HepG2 (cell line): ENCODE measurements at regions not wholly inside any gene's neighbourhood (a gene's known extent, or its start where the extent isn't known, plus 50 kb on each side); places are given as distances from the start of the nearest gene placed in this dataset. TPM values are rescaled to one million over a fixed set of nuclear protein-coding genes. Genes with fewer than 3 reads are reported as not detected.
"Not testable (repeated sequence)": the region's sequence is repeated elsewhere in the genome, so short reads cannot be mapped to it uniquely, and the experiment has no call there.

Experiments used
- ATAC-seq: fragments of 200-7000 bp; cut with Tn5 transposase; 3 replicates; pipeline ENCODE4 v1.9.1; 2020; ENCODE audit warnings: mild to moderate bottlenecking, moderate library complexity
- BruUV-seq: library from RNA; stranded (reverse); fragments of 400-500 nt; replicated peaks from 2 replicates; lab custom pipeline; 2021; lab: Mats Ljungman, UMichigan
- CTCF ChIA-PET: fragments of 300-600 bp; formaldehyde crosslinking; extraction: SDS; loops from one replicate; lab custom pipeline; 2021; ENCODE audit warnings: low total read pairs, inconsistent platforms, low intra/inter-chr PET ratio; lab: Yijun Ruan, JAX
- POLR2A ChIA-PET: fragments of 350-600 bp; sonication (Branson Sonifier 250); formaldehyde crosslinking; loops from one replicate; lab custom pipeline; 2020; ENCODE audit warnings: antibody characterized with exemption, inconsistent platforms; lab: Yijun Ruan, JAX
- DNase-seq: peaks from one replicate; pipeline ENCODE4 v3.0.0-alpha.2; 2015; ENCODE audit warnings: low spot score
- FAIRE-seq: peaks from 3 replicates; lab custom pipeline; 2011; peaks lifted over from hg19 to GRCh38; lab: Jason Lieb, UNC
- H2AFZ ChIP-seq: one replicate; pipeline ENCODE4 v1.6.1; 2011; ENCODE audit warnings: low read length, inconsistent platforms
- H3K27ac ChIP-seq: fragments of 300-600 bp; 3 replicates; pipeline ENCODE4 v1.8.0; 2011; ENCODE audit warnings: mixed run types, mild to moderate bottlenecking, mixed read lengths, low read length, inconsistent platforms; ENCODE audit not compliant: insufficient read depth; ENCODE audit errors: extremely low read length
- H3K27me3 ChIP-seq, 2 experiments: fragments of 200-600 bp in 1 of 2; 2 replicates in 1 of 2; 3 replicates in 1 of 2; pipeline versions ENCODE4 v1.6.0 to v1.8.0; 2011; ENCODE audit warnings: low read length in 2 of 2, mild to moderate bottlenecking in 2 of 2, moderate library complexity in 2 of 2, inconsistent platforms in 1 of 2; ENCODE audit not compliant: insufficient read depth in 2 of 2, control insufficient read depth in 1 of 2
- H3K36me3 ChIP-seq, 2 experiments: fragments of 200-600 bp in 1 of 2; replicated peaks in 1 of 2; 2 replicates in 1 of 2; 3 replicates in 1 of 2; pipeline versions ENCODE4 v1.5.1 to v1.8.0; 2011; ENCODE audit warnings: low read length in 2 of 2, inconsistent platforms in 1 of 2; ENCODE audit not compliant: insufficient read depth in 2 of 2, control insufficient read depth in 1 of 2
- H3K4me1 ChIP-seq: 2 replicates; pipeline ENCODE4 v1.5.1; 2012; ENCODE audit warnings: low read length, inconsistent platforms; ENCODE audit not compliant: insufficient read depth
- H3K4me2 ChIP-seq: 2 replicates; pipeline ENCODE4 v1.6.0; 2011; ENCODE audit warnings: low read depth, low read length, inconsistent platforms
- H3K4me3 ChIP-seq, 3 experiments: fragments of 200-600 bp in 1 of 3; sonication (generic), shearing (Covaris generic) in 1 of 3; replicated peaks in 1 of 3; 2 replicates each; pipeline ENCODE4 v1.5.1; 2011 to 2016; ENCODE audit warnings: low read length in 3 of 3, inconsistent platforms in 2 of 3, low read depth in 2 of 3, mild to moderate bottlenecking in 2 of 3, control low read depth in 1 of 3, mixed read lengths in 1 of 3; ENCODE audit not compliant: insufficient read depth in 1 of 3
- H3K79me2 ChIP-seq: one replicate; pipeline ENCODE4 v1.6.1; 2011; ENCODE audit warnings: low read length, inconsistent platforms; ENCODE audit not compliant: insufficient read depth
- H3K9ac ChIP-seq: 2 replicates; pipeline ENCODE4 v1.6.0; 2011; ENCODE audit warnings: mild to moderate bottlenecking, low read depth, low read length, inconsistent platforms; ENCODE audit not compliant: insufficient read depth
- H3K9me3 ChIP-seq: 2 replicates; pipeline ENCODE4 v1.5.1; 2012; ENCODE audit warnings: mild to moderate bottlenecking, low read length
- H4K20me1 ChIP-seq: 2 replicates; pipeline ENCODE4 v1.6.0; 2011; ENCODE audit warnings: inconsistent platforms, mild to moderate bottlenecking, low read length, moderate library complexity; ENCODE audit not compliant: insufficient read depth
- FUBP1 ChIP-seq: sonication (generic); formaldehyde crosslinking; IDR thresholded peaks from 2 replicates; pipeline ENCODE4 v1.5.1; 2020; ENCODE audit warnings: missing genetic modification reagents, mild to moderate bottlenecking, borderline replicate concordance
- GFI1 ChIP-seq: sonication (generic); formaldehyde crosslinking; IDR thresholded peaks from 2 replicates; pipeline ENCODE4 v1.5.0; 2020; ENCODE audit warnings: missing genetic modification reagents, mild to moderate bottlenecking, borderline replicate concordance
- RBFOX2 ChIP-seq: fragments of 200-400 bp; formaldehyde crosslinking; IDR thresholded peaks from 2 replicates; pipeline ENCODE4 v1.6.1; 2017; ENCODE audit warnings: low read depth, mild to moderate bottlenecking, low read length
- WGBS: methylation state at CpG from one replicate; pipeline ENCODE4 v1.1.6; 2017; ENCODE audit warnings: low lambda C conversion rate; 5-methylcytosine and 5-hydroxymethylcytosine counted together
- in situ Hi-C: cut with HindIII; loops from 2 replicates; pipeline ENCODE4 v1.10.0; 2017; ENCODE audit warnings: low pct_unique_long_range_greater_than_20kb; ENCODE audit not compliant: extremely low pct_ligation_motif_present
- intact Hi-C: fragments of 100-400 bp; cut with micrococcal nuclease; formaldehyde crosslinking; loops from one replicate; pipeline ENCODE4 v1.10.0; 2022; ENCODE audit not compliant: unreplicated experiment
- microRNA-seq: library from miRNA; unstranded; fragments of <30 nt; microRNA quantifications from one replicate; pipeline ENCODE4, GENCODE V29; 2020
- small RNA-seq, 3 experiments: library from RNA; depleted of rRNA; stranded (forward); fragments of <200 nt; gene quantifications; one replicate each; pipeline ENCODE3, GENCODE V24; 2012; ENCODE audit warnings: low read depth in 2 of 3, low replicate concordance in 1 of 3; ENCODE audit not compliant: insufficient read length in 3 of 3, insufficient read depth in 2 of 3

DNA sequence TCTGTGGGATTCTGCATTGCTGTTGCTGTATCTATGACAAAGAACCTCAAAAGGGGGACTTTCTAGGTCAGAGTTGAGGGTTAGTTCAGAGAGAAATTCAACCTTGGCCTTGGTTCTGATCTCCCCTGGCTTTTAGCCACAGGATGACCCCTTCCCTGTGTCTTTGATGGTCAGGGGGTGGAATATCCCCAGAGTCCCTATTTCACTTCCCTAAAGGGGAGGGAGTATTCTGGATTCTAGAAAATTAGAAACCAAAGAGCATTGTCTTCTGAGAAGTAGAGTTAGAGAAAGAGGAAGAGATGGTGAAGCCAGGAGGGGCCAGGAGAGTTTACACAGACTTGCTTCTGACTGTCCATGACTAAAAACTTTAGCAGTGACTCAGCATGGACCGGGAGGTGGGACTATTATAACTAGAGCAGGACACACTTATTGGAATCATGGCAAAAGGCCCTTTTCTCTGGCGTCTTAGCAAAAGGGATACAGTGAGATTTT is 56.2 kb upstream of the LPAR1 start (continued):
- TF ChIP-seq FUBP1 (no peak), GFI1 (CRISPR knock-in tag) (no peak), RBFOX2 (no peak)
- TF ChIP-seq, all 625 proteins: peak for 0

DNA sequence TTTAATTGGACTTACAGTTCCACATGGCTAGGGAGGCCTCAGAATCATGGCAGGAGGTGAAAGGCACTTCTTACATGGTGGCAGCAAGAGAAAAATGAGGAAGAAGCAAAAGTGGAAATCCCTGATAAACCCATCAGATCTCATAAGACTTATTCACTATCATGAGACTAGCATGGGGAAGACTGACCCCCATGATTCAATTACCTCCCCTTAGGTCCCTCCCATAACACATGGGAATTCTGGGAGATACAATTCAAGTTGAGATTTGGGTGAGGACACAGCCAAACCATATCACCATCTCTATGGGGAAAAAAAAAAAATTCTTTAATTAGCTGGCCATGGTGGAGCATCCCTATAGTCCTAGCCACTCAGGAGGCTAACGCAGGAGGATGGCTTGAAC is 53.9 kb upstream of the LPAR1 start:
- BruUV-seq, H3K79me2 ChIP-seq, H3K4me1 ChIP-seq, H3K4me3 ChIP-seq, H3K4me2 ChIP-seq, FAIRE-seq, in situ Hi-C loops, DNase-seq, H2AFZ ChIP-seq, ATAC-seq, H3K36me3 ChIP-seq, H3K9ac ChIP-seq, CTCF ChIA-PET, intact Hi-C loops, H3K27me3 ChIP-seq, H4K20me1 ChIP-seq, H3K27ac ChIP-seq, H3K9me3 ChIP-seq, POLR2A ChIA-PET: not testable (repeated sequence)
- 0% methylated on average over 1 of the region's 1 CpG for WGBS

Small RNAs in the stretch of these regions (microRNA-seq; reads per million reads assigned to microRNA genes)
- gene MIR7702, result not detected

Small RNAs in the stretch of these regions (small RNA-seq; reads per million reads assigned to genes)
- gene MIR7702, result 0 reads per million in 3 experiments
- 0.10 to 8.7 (median 1.3) reads per million in 3 experiments for gene RNY4P18
